ENCODE measurements at regions not wholly inside any gene's neighbourhood (a gene's known extent, or its start where the extent isn't known, plus 50 kb on each side); places are given as distances from the start of the nearest gene placed in this dataset.

DNA sequence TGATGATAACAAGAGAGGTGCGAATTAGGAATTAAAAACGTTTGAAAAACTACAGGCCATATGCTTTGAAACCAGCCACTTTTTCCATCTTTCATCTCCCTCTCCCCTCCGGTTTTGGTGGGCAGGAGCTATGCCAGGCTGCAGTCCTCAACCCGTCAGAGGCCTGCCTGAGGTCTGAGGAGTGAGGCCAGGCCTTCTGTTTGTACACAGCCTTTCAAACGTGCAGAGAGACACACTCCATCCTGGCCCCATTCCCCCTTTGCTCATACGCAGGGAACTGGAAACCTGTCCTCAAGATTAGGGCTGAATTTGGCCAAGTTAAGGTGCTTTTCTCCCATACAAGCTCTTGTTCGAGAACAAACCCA is 74.5 kb downstream of the ZIC5 start:
- no peaks in the 10 kb centered on the region for H3K79me2 ChIP-seq (ENCODE audit: insufficient read depth, low read length)
- H3K23me2 ChIP-seq (ENCODE audit: insufficient read length, low read depth, low read length, poor library complexity, severe bottlenecking): peaks cover 9% of the 10 kb centered on the region
- H3K36me3 Mint-ChIP-seq (ENCODE audit: insufficient read depth in 1 of 3, low read depth in 3 of 3): peaks cover 0 to 3% (median 0%) of the 10 kb centered on the region in 3 experiments; a peak in 2 of 7 replicates
- no CpG with 5 or more reads among the region's 7 CpGs for WGBS (ENCODE audit: extremely low coverage, insufficient read length, low lambda C conversion rate)
- no peak overlapping the region for H4K91ac ChIP-seq (ENCODE audit: insufficient read length, low read depth, low read length)
- H2BK120ac ChIP-seq (ENCODE audit: low read depth, low read length, poor library complexity, severe bottlenecking): no peak overlapping the region
- no peaks in the 10 kb centered on the region for H3K27me3 ChIP-seq (ENCODE audit: insufficient read depth, low read length)
- H3K27me3 Mint-ChIP-seq (ENCODE audit: low read depth): peaks cover 18% of the 10 kb centered on the region
- H4K20me1 ChIP-seq (ENCODE audit: control insufficient read depth, insufficient read depth, insufficient read length): no peaks in the 10 kb centered on the region
- H2AK5ac ChIP-seq (ENCODE audit: insufficient read length, low read length): no peak overlapping the region
- no peak overlapping the region for H4K5ac ChIP-seq (ENCODE audit: insufficient read length, low read depth, low read length)
- H3K18ac ChIP-seq (ENCODE audit: insufficient read length, low read depth, low read length): no peak overlapping the region
- no peak overlapping the region for H3K9ac ChIP-seq (ENCODE audit: extremely low read depth, insufficient read length, low read length)
- H3K27ac ChIP-seq (ENCODE audit: insufficient read length, low read depth, low read length): no peak overlapping the region
- no peak overlapping the region for H3K56ac ChIP-seq (ENCODE audit: insufficient read length, low read depth, low read length)
- TF ChIP-seq, protein P1, sequence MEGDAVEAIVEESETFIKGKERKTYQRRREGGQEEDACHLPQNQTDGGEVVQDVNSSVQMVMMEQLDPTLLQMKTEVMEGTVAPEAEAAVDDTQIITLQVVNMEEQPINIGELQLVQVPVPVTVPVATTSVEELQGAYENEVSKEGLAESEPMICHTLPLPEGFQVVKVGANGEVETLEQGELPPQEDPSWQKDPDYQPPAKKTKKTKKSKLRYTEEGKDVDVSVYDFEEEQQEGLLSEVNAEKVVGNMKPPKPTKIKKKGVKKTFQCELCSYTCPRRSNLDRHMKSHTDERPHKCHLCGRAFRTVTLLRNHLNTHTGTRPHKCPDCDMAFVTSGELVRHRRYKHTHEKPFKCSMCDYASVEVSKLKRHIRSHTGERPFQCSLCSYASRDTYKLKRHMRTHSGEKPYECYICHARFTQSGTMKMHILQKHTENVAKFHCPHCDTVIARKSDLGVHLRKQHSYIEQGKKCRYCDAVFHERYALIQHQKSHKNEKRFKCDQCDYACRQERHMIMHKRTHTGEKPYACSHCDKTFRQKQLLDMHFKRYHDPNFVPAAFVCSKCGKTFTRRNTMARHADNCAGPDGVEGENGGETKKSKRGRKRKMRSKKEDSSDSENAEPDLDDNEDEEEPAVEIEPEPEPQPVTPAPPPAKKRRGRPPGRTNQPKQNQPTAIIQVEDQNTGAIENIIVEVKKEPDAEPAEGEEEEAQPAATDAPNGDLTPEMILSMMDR (conservative IDR thresholded peaks at IDR 0.05): no peak
- H3K14ac ChIP-seq (ENCODE audit: insufficient read depth, low read length): no peak overlapping the region
- H3K23ac ChIP-seq (ENCODE audit: insufficient read length, low read depth, low read length): no peak overlapping the region
- no peak overlapping the region for H4K8ac ChIP-seq (replicated peaks; ENCODE audit: insufficient read length, low read depth, low read length)
- H2BK15ac ChIP-seq (ENCODE audit: low read depth, low read length): no peak overlapping the region
- H3K4ac ChIP-seq (ENCODE audit: low read depth, low read length): no peak overlapping the region
- H3K9me3 Mint-ChIP-seq: no peaks in the 10 kb centered on the region; a peak in 2 of 5 replicates
- H2BK12ac ChIP-seq (ENCODE audit: insufficient read length, low read depth, low read length): no peak overlapping the region
- H2BK5ac ChIP-seq (ENCODE audit: insufficient read length, low read length): no peak overlapping the region
- H2BK20ac ChIP-seq (ENCODE audit: low read depth, low read length, poor library complexity, severe bottlenecking): no peak overlapping the region
- no peak overlapping the region for H3K4me3 Mint-ChIP-seq
- no peak for DNase-seq
- no peak overlapping the region for H2AFZ ChIP-seq (ENCODE audit: low read length)
- no peaks in the 10 kb centered on the region; the same call in 1 of the 2 replicates for H3K4me1 ChIP-seq (ENCODE audit: insufficient read depth, low read length)
- H3K9me3 ChIP-seq (ENCODE audit: control insufficient read depth, low read depth, low read length): no peaks in the 10 kb centered on the region
- H3T11ph ChIP-seq (ENCODE audit: low read length): no peak overlapping the region
- no peaks in the 10 kb centered on the region for H3K79me1 ChIP-seq (ENCODE audit: insufficient read depth, low read depth, low read length, poor library complexity, severe bottlenecking)
- peak overlapping the region in 1 of 3 experiments; percentile 41; a peak in 1 of 7 replicates for H3K27ac Mint-ChIP-seq
- no peak overlapping the region for H3K4me2 ChIP-seq (ENCODE audit: insufficient read depth, insufficient read length, low read length)
- H3K4me1 Mint-ChIP-seq: peaks cover 58 to 65% of the 10 kb centered on the region in 2 experiments

Data from H9 (cell line).